ENCODE measurements at regions not wholly inside any gene's neighbourhood (a gene's known extent, or its start where the extent isn't known, plus 50 kb on each side); places are given as distances from the start of the nearest gene placed in this dataset.

DNA sequence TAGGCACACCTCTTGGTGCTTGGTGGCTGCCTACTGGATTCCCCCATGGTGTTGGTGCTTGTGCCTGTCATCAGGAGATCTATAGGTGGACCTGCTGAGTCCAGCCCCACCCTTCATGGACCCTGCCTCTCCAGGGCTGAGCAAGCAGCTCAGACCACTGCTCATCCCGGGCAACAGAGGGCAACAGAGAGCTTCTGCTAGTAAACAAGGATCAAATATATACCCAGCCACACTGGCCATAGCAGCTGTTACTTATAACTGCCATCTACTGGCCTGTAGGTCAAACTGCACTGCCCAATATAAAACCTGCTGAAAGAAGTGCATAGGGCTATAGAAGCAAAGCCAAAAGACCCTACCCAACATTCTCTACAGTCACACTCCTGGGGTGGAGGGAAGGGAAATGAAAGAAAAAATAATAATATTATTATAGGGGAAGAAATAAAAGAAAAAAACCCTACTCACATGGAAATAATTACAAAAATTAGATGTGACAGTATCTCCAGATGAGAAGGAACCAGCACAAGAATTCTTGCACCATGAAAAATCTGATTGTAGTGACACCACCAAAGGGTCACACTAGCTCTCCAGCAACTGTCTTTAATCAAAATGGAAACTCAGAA is 54.9 kb upstream of the ZNF800 start:
- no peak overlapping the region for H3K4me3 ChIP-seq (ENCODE audit: low read depth, low read length)
- peak; percentile 86 for TF ChIP-seq CTCF (IDR thresholded peaks at IDR 0.05; ENCODE audit: borderline replicate concordance, insufficient read depth, low read depth, low read length)

DNA sequence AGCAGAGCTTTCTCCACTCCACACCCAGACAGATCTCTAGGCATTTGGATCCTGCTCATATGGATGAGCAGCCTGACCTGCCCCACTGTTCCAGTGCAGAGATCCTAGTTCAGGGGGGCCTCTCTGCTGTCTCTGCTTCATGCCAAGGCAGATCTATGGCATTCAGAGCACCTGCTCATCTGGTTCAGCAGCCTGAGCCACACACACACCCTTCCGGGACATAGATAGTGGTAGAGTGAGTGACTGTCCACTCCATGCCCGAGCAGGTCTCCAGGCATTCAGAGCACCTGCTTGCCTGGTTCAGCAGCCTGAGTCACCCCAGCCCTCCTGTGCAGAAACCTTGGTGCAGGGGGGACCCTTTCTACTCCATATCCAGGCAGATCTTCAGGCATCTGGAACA is 54.3 kb upstream of the ZNF800 start:
- no peak overlapping the region for H3K4me3 ChIP-seq (ENCODE audit: low read depth, low read length)
- no peak for TF ChIP-seq CTCF (IDR thresholded peaks at IDR 0.05; ENCODE audit: borderline replicate concordance, insufficient read depth, low read depth, low read length)

Data from GM12875 (cell line).